ENCODE measurements at regions not wholly inside any gene's neighbourhood (a gene's known extent, or its start where the extent isn't known, plus 50 kb on each side); places are given as distances from the start of the nearest gene placed in this dataset.

GRCh38 chr6:27562027-27562410 lies 89.1 kb upstream of the ZNF184 start:
- TF ChIP-seq HMG20A (CRISPR knock-in tag; IDR thresholded peaks at IDR 0.05; ENCODE audit: borderline replicate concordance) (no peak), KLF6 (CRISPR knock-in tag; IDR thresholded peaks at IDR 0.05) (no peak), TAF1 (CRISPR knock-in tag; IDR thresholded peaks at IDR 0.05) (no peak)

Measured in HepG2 (cell line).